GM21515 (cell line): ENCODE measurements at regions not wholly inside any gene's neighbourhood (a gene's known extent, or its start where the extent isn't known, plus 50 kb on each side); places are given as distances from the start of the nearest gene placed in this dataset.

ENCODE experiments used
- ATAC-seq: cut with Tn5 transposase; IDR thresholded peaks from one replicate; pipeline ENCODE4 v1.9.1; 2021; ENCODE audit not compliant: unreplicated experiment

GRCh38 chr3:176737480-176738110 is 459.7 kb downstream of the TBL1XR1 start:
- no peak for ATAC-seq

- no peak for ATAC-seq
Measured at GRCh38 chr3:176734146-176734545, 463.1 kb downstream of the TBL1XR1 start.

GRCh38 chr3:176724394-176724759 is 472.9 kb downstream of the TBL1XR1 start:
- ATAC-seq, result no peak

GRCh38 chr3:176723758-176724393 is 473.4 kb downstream of the TBL1XR1 start:
- ATAC-seq, result no peak

GRCh38 chr3:176714034-176714433 is 483.2 kb downstream of the TBL1XR1 start:
- ATAC-seq, result no peak

- ATAC-seq, result no peak
Measured at GRCh38 chr3:176712191-176712590, 485.1 kb downstream of the TBL1XR1 start.

- no peak for ATAC-seq
Measured at GRCh38 chr3:176699288-176699687, 498.0 kb downstream of the TBL1XR1 start.

GRCh38 chr3:176697284-176697889 is 499.9 kb downstream of the TBL1XR1 start:
- no peak for ATAC-seq

GRCh38 chr3:176696816-176697215 is 500.5 kb downstream of the TBL1XR1 start:
- no peak for ATAC-seq

- no peak for ATAC-seq
Measured at GRCh38 chr3:176692966-176693785, 504.1 kb downstream of the TBL1XR1 start.

- ATAC-seq, result no peak
Measured at GRCh38 chr3:176692199-176692965, 504.9 kb downstream of the TBL1XR1 start.

GRCh38 chr3:176690083-176690869 is 507.0 kb downstream of the TBL1XR1 start:
- ATAC-seq, result no peak

- ATAC-seq, result no peak
Measured at GRCh38 chr3:176687754-176688153, 509.5 kb downstream of the TBL1XR1 start.

- no peak for ATAC-seq
Measured at GRCh38 chr3:176683382-176683781, 513.9 kb downstream of the TBL1XR1 start.

GRCh38 chr3:176663837-176664831 is 533.1 kb downstream of the TBL1XR1 start:
- no peak for ATAC-seq

GRCh38 chr3:176663387-176663786 is 533.9 kb downstream of the TBL1XR1 start:
- no peak for ATAC-seq

- no peak for ATAC-seq
Measured at GRCh38 chr3:176661432-176661964, 535.8 kb downstream of the TBL1XR1 start.

GRCh38 chr3:176655404-176656094 is 541.7 kb downstream of the TBL1XR1 start:
- ATAC-seq, result no peak
